Loucy (cell line): ENCODE measurements at regions not wholly inside any gene's neighbourhood (a gene's known extent, or its start where the extent isn't known, plus 50 kb on each side); places are given as distances from the start of the nearest gene placed in this dataset.

Source experiments
- EZH2phosphoT487 ChIP-seq: fragments of 200-600 bp; IDR thresholded peaks from 2 replicates; pipeline ENCODE4 v1.6.1; 2018; ENCODE audit warnings: antibody characterized with exemption, mild to moderate bottlenecking, moderate library complexity, borderline replicate concordance
- TF ChIP-seq, protein P1 (sequence below): fragments of 200-600 bp; sonication (generic); conservative IDR thresholded peaks from 2 replicates; pipeline ENCODE4 v1.5.1; 2014; ENCODE audit warnings: mild to moderate bottlenecking, antibody characterized with exemption, low read length

DNA sequence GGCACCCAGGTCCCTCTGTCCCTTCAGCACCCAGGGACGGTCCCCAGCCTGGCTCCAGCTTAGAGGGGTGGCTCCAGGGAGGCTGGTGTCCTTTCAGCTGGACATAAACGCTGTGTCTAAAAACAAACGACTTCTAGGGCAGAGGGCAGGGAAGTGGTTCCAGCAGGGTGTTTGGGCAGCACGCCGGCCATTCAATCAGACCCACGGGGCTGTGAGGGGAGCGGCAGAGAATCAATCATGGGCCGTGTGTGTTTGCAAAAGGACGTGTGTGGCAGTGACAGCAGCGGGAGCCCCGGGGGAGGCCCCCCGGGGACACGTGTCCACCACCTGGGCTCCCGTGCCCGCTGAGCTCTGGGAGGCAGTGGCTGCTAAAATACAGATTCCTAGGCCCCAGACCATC, 127.7 kb downstream of the MN1 start:
- TF ChIP-seq, protein P1, sequence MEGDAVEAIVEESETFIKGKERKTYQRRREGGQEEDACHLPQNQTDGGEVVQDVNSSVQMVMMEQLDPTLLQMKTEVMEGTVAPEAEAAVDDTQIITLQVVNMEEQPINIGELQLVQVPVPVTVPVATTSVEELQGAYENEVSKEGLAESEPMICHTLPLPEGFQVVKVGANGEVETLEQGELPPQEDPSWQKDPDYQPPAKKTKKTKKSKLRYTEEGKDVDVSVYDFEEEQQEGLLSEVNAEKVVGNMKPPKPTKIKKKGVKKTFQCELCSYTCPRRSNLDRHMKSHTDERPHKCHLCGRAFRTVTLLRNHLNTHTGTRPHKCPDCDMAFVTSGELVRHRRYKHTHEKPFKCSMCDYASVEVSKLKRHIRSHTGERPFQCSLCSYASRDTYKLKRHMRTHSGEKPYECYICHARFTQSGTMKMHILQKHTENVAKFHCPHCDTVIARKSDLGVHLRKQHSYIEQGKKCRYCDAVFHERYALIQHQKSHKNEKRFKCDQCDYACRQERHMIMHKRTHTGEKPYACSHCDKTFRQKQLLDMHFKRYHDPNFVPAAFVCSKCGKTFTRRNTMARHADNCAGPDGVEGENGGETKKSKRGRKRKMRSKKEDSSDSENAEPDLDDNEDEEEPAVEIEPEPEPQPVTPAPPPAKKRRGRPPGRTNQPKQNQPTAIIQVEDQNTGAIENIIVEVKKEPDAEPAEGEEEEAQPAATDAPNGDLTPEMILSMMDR, result no peak
- no peak for TF ChIP-seq EZH2phosphoT487
